ENCODE measurements at regions not wholly inside any gene's neighbourhood (a gene's known extent, or its start where the extent isn't known, plus 50 kb on each side); places are given as distances from the start of the nearest gene placed in this dataset.

GRCh38 chr5:82356021-82356420 is 77.9 kb upstream of the RPS23 start (continued):
- no peak for TF ChIP-seq ERG (CRISPR knock-in tag; IDR thresholded peaks at IDR 0.05)
- no peak for TF ChIP-seq ZNF121 (CRISPR knock-in tag; IDR thresholded peaks at IDR 0.05)
- no peak for TF ChIP-seq CDX4 (CRISPR knock-in tag; IDR thresholded peaks at IDR 0.05; ENCODE audit: borderline replicate concordance)
- TF ChIP-seq ZNF317 (CRISPR knock-in tag; IDR thresholded peaks at IDR 0.05; ENCODE audit: borderline replicate concordance, low read depth) = no peak
- TF ChIP-seq ZNF396 (CRISPR knock-in tag; IDR thresholded peaks at IDR 0.05; ENCODE audit: borderline replicate concordance) = no peak
- TF ChIP-seq SOX15 (CRISPR knock-in tag; IDR thresholded peaks at IDR 0.05) = no peak
- no peak for TF ChIP-seq FOXK1 (CRISPR knock-in tag; IDR thresholded peaks at IDR 0.05)

- H3K9me3 Mint-ChIP-seq = no peaks in the 10 kb centered on the region
- no peak overlapping the region for H3K4me3 Mint-ChIP-seq
- H3K36me3 Mint-ChIP-seq = no peaks in the 10 kb centered on the region
- no peak for TF ChIP-seq ZNF219 (CRISPR knock-in tag; IDR thresholded peaks at IDR 0.05; ENCODE audit: borderline replicate concordance)
- TF ChIP-seq NFYB (CRISPR knock-in tag; conservative IDR thresholded peaks at IDR 0.05; ENCODE audit: low read depth) = no peak
- no peak for TF ChIP-seq JAZF1 (CRISPR knock-in tag; IDR thresholded peaks at IDR 0.05)
- TF ChIP-seq ZNF423 (CRISPR knock-in tag; IDR thresholded peaks at IDR 0.05) = no peak
- TF ChIP-seq, protein P1, sequence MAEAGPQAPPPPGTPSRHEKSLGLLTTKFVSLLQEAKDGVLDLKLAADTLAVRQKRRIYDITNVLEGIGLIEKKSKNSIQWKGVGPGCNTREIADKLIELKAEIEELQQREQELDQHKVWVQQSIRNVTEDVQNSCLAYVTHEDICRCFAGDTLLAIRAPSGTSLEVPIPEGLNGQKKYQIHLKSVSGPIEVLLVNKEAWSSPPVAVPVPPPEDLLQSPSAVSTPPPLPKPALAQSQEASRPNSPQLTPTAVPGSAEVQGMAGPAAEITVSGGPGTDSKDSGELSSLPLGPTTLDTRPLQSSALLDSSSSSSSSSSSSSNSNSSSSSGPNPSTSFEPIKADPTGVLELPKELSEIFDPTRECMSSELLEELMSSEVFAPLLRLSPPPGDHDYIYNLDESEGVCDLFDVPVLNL (CRISPR knock-in tag; IDR thresholded peaks at IDR 0.05; ENCODE audit: borderline replicate concordance, low read depth) = no peak
- no peak for TF ChIP-seq OVOL2 (CRISPR knock-in tag; IDR thresholded peaks at IDR 0.05; ENCODE audit: borderline replicate concordance)
- no peak for TF ChIP-seq GRHL2 (CRISPR knock-in tag; IDR thresholded peaks at IDR 0.05; ENCODE audit: insufficient replicate concordance, severe bottlenecking)
- TF ChIP-seq RELA (CRISPR knock-in tag; IDR thresholded peaks at IDR 0.05; ENCODE audit: borderline replicate concordance) = no peak
- no peak for TF ChIP-seq ERG (CRISPR knock-in tag; IDR thresholded peaks at IDR 0.05)
- no peak for TF ChIP-seq FOXK1 (CRISPR knock-in tag; IDR thresholded peaks at IDR 0.05)
- no peak for TF ChIP-seq JUN (CRISPR knock-in tag; IDR thresholded peaks at IDR 0.05)
- TF ChIP-seq, protein P2, sequence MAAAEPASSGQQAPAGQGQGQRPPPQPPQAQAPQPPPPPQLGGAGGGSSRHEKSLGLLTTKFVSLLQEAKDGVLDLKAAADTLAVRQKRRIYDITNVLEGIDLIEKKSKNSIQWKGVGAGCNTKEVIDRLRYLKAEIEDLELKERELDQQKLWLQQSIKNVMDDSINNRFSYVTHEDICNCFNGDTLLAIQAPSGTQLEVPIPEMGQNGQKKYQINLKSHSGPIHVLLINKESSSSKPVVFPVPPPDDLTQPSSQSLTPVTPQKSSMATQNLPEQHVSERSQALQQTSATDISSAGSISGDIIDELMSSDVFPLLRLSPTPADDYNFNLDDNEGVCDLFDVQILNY (CRISPR knock-in tag; IDR thresholded peaks at IDR 0.05) = no peak
- no peak for TF ChIP-seq ARID4B (CRISPR knock-in tag; IDR thresholded peaks at IDR 0.05; ENCODE audit: borderline replicate concordance)
- no peak for TF ChIP-seq CBFB (CRISPR knock-in tag; IDR thresholded peaks at IDR 0.05; ENCODE audit: low read depth)
- no peak for TF ChIP-seq EMX1 (CRISPR knock-in tag; IDR thresholded peaks at IDR 0.05)
- TF ChIP-seq TP53 (CRISPR knock-in tag; IDR thresholded peaks at IDR 0.05) = no peak
- no peak for TF ChIP-seq TEAD1 (CRISPR knock-in tag; IDR thresholded peaks at IDR 0.05)
- TF ChIP-seq ZNF138 (CRISPR knock-in tag; conservative IDR thresholded peaks at IDR 0.05) = no peak
- TF ChIP-seq ZNF425 (CRISPR knock-in tag; conservative IDR thresholded peaks at IDR 0.05) = no peak
- no peaks in the 10 kb centered on the region; the same call in 1 of the 2 replicates for H3K27me3 Mint-ChIP-seq (ENCODE audit: low read depth)
- ChIA-PET POLR2A (no interaction called here), CTCF (no interaction called here)
- peaks cover 8% of the 10 kb centered on the region for H3K4me1 Mint-ChIP-seq
- H3K27ac Mint-ChIP-seq = no peak overlapping the region
- DNase-seq (ENCODE audit: low spot score) (no peak), ATAC-seq (no peak)
These were observed 77.3 kb upstream of the RPS23 start for GRCh38 chr5:82355496-82355895.
